ENCODE measurements at regions not wholly inside any gene's neighbourhood (a gene's known extent, or its start where the extent isn't known, plus 50 kb on each side); places are given as distances from the start of the nearest gene placed in this dataset.
"Not testable (repeated sequence)": the region's sequence is repeated elsewhere in the genome, so short reads cannot be mapped to it uniquely, and the experiment has no call there.

GRCh38 chr4:187714957-187715356 is 280.6 kb upstream of the ZFP42 start:
- DNase-seq = no peak

- no peak for DNase-seq
Measured at GRCh38 chr4:187715466-187715865, 280.1 kb upstream of the ZFP42 start.

GRCh38 chr4:187724456-187724855 is 271.1 kb upstream of the ZFP42 start:
- no peak for DNase-seq

GRCh38 chr4:187726485-187726884 is 269.1 kb upstream of the ZFP42 start:
- DNase-seq = peak; percentile 51

- DNase-seq = no peak
Measured at GRCh38 chr4:187732524-187732923, 263.0 kb upstream of the ZFP42 start.

GRCh38 chr4:187739771-187740170 is 255.8 kb upstream of the ZFP42 start:
- DNase-seq = no peak

GRCh38 chr4:187744911-187745310 is 250.7 kb upstream of the ZFP42 start:
- DNase-seq = no peak

GRCh38 chr4:187750652-187751051 is 244.9 kb upstream of the ZFP42 start:
- DNase-seq = not testable (repeated sequence)

GRCh38 chr4:187767158-187767557 is 228.4 kb upstream of the ZFP42 start:
- no peak for DNase-seq

GRCh38 chr4:187767687-187768086 is 227.9 kb upstream of the ZFP42 start:
- DNase-seq = no peak

GRCh38 chr4:187770345-187770744 is 225.2 kb upstream of the ZFP42 start:
- no peak for DNase-seq

- DNase-seq = no peak
Measured at GRCh38 chr4:187777954-187778353, 217.6 kb upstream of the ZFP42 start.

- no peak for DNase-seq
Measured at GRCh38 chr4:187780070-187780469, 215.5 kb upstream of the ZFP42 start.

GRCh38 chr4:187782286-187782824 is 213.2 kb upstream of the ZFP42 start:
- DNase-seq = no peak

GRCh38 chr4:187786190-187786589 is 209.4 kb upstream of the ZFP42 start:
- DNase-seq = no peak

GRCh38 chr4:187789078-187789477 is 206.5 kb upstream of the ZFP42 start:
- no peak for DNase-seq

- no peak for DNase-seq
Measured at GRCh38 chr4:187795737-187796136, 199.8 kb upstream of the ZFP42 start.

- no peak for DNase-seq
Measured at GRCh38 chr4:187798385-187798784, 197.2 kb upstream of the ZFP42 start.

- peak; percentile 2 for DNase-seq
Measured at GRCh38 chr4:187799735-187800134, 195.8 kb upstream of the ZFP42 start.

- no peak for DNase-seq
Measured at GRCh38 chr4:187811591-187811990, 184.0 kb upstream of the ZFP42 start.

GRCh38 chr4:187814737-187815465 is 180.7 kb upstream of the ZFP42 start:
- peak; percentile 50 for DNase-seq

GRCh38 chr4:187826725-187827124 is 168.8 kb upstream of the ZFP42 start:
- DNase-seq = peak; percentile 34

- DNase-seq = no peak
Measured at GRCh38 chr4:187827631-187828030, 167.9 kb upstream of the ZFP42 start.

GRCh38 chr4:187839765-187840164 is 155.8 kb upstream of the ZFP42 start:
- no peak for DNase-seq

GRCh38 chr4:187840814-187841213 is 154.8 kb upstream of the ZFP42 start:
- no peak for DNase-seq

Measured in RPMI8226 (cell line).